ENCODE measurements at regions not wholly inside any gene's neighbourhood (a gene's known extent, or its start where the extent isn't known, plus 50 kb on each side); places are given as distances from the start of the nearest gene placed in this dataset.

GRCh38 chr2:40997362-40997761, 545.5 kb upstream of the SLC8A1 start:
- Histone ChIP-seq H3K4me3 (ENCODE audit: low read depth, low read length) (no peak overlapping the region), H3K79me2 (ENCODE audit: control insufficient read depth, insufficient read depth, low read length, poor library complexity) (no peaks in the 10 kb centered on the region), H3K9me3 (ENCODE audit: insufficient read depth, low read depth, low read length) (no peaks in the 10 kb centered on the region), H2AK5ac (ENCODE audit: low read length) (no peak overlapping the region), H2AFZ (ENCODE audit: insufficient read depth, low read length, poor library complexity) (no peak overlapping the region), H4K12ac (ENCODE audit: low read depth, low read length) (no peak overlapping the region), H3K36me3 (ENCODE audit: control insufficient read depth in 1 of 2, insufficient read depth in 2 of 2, low read length in 2 of 2) (no peaks in the 10 kb centered on the region), H3K4me1 (ENCODE audit: control insufficient read depth in 1 of 2, insufficient read depth in 2 of 2, low read length in 2 of 2) (no peaks in the 10 kb centered on the region), H3K27me3 (ENCODE audit: insufficient read depth, low read length) (no peaks in the 10 kb centered on the region), H3K18ac (ENCODE audit: low read length) (no peak overlapping the region), H3K4me2 (ENCODE audit: low read length) (no peak overlapping the region), H3K9ac (ENCODE audit: low read length) (no peak overlapping the region), H2BK12ac (ENCODE audit: low read length) (no peak overlapping the region), H3K27ac (ENCODE audit: low read depth, low read length) (no peak overlapping the region), H4K91ac (ENCODE audit: low read depth, low read length) (no peak overlapping the region), H4K8ac (ENCODE audit: low read depth, low read length) (no peak overlapping the region), H3K79me1 (ENCODE audit: low read length) (peaks cover 2% of the 10 kb centered on the region), H2BK5ac (ENCODE audit: low read depth, low read length, poor library complexity) (no peak overlapping the region), H3K4ac (ENCODE audit: low read depth, low read length) (no peak overlapping the region), H3K23ac (ENCODE audit: low read length) (no peak overlapping the region), H3K14ac (ENCODE audit: low read length) (no peak overlapping the region), H2BK120ac (ENCODE audit: insufficient read depth, low read length, poor library complexity) (no peak overlapping the region)
- WGBS (ENCODE audit: extremely low coverage, insufficient coverage, insufficient read length): no CpG with 5 or more reads among the region's 4 CpGs
- no peak for DNase-seq

GRCh38 chr2:41000374-41000773, 548.5 kb upstream of the SLC8A1 start:
- H3K27ac ChIP-seq (ENCODE audit: low read depth, low read length): no peak overlapping the region
- H4K12ac ChIP-seq (ENCODE audit: low read depth, low read length): no peak overlapping the region
- H2AFZ ChIP-seq (ENCODE audit: insufficient read depth, low read length, poor library complexity): no peak overlapping the region
- no peaks in the 10 kb centered on the region for H3K36me3 ChIP-seq (ENCODE audit: control insufficient read depth in 1 of 2, insufficient read depth in 2 of 2, low read length in 2 of 2)
- no peaks in the 10 kb centered on the region for H3K79me1 ChIP-seq (ENCODE audit: low read length)
- no peak overlapping the region for H3K14ac ChIP-seq (ENCODE audit: low read length)
- no peaks in the 10 kb centered on the region for H3K27me3 ChIP-seq (ENCODE audit: insufficient read depth, low read length)
- H3K4me1 ChIP-seq (ENCODE audit: control insufficient read depth in 1 of 2, insufficient read depth in 2 of 2, low read length in 2 of 2): no peaks in the 10 kb centered on the region
- no peak overlapping the region for H3K18ac ChIP-seq (ENCODE audit: low read length)
- no peak overlapping the region for H3K4ac ChIP-seq (ENCODE audit: low read depth, low read length)
- no peaks in the 10 kb centered on the region for H3K79me2 ChIP-seq (ENCODE audit: control insufficient read depth, insufficient read depth, low read length, poor library complexity)
- H3K23ac ChIP-seq (ENCODE audit: low read length): no peak overlapping the region
- no peak overlapping the region for H4K8ac ChIP-seq (ENCODE audit: low read depth, low read length)
- no peak overlapping the region for H3K4me3 ChIP-seq (ENCODE audit: low read depth, low read length)
- H3K9ac ChIP-seq (ENCODE audit: low read length): no peak overlapping the region
- H3K4me2 ChIP-seq (ENCODE audit: low read length): no peak overlapping the region
- WGBS (ENCODE audit: extremely low coverage, insufficient coverage, insufficient read length): no CpG with 5 or more reads among the region's 1 CpG
- no peaks in the 10 kb centered on the region for H3K9me3 ChIP-seq (ENCODE audit: insufficient read depth, low read depth, low read length)
- DNase-seq: no peak
- H2BK5ac ChIP-seq (ENCODE audit: low read depth, low read length, poor library complexity): no peak overlapping the region
- H2AK5ac ChIP-seq (ENCODE audit: low read length): no peak overlapping the region
- no peak overlapping the region for H2BK120ac ChIP-seq (ENCODE audit: insufficient read depth, low read length, poor library complexity)
- H4K91ac ChIP-seq (ENCODE audit: low read depth, low read length): no peak overlapping the region
- no peak overlapping the region for H2BK12ac ChIP-seq (ENCODE audit: low read length)

GRCh38 chr2:41000906-41001305, 549.0 kb upstream of the SLC8A1 start:
- Histone ChIP-seq H4K8ac (ENCODE audit: low read depth, low read length) (no peak overlapping the region), H2BK12ac (ENCODE audit: low read length) (no peak overlapping the region), H3K14ac (ENCODE audit: low read length) (no peak overlapping the region), H3K4me1 (ENCODE audit: control insufficient read depth in 1 of 2, insufficient read depth in 2 of 2, low read length in 2 of 2) (no peaks in the 10 kb centered on the region), H3K4ac (ENCODE audit: low read depth, low read length) (no peak overlapping the region), H3K4me3 (ENCODE audit: low read depth, low read length) (no peak overlapping the region), H2BK120ac (ENCODE audit: insufficient read depth, low read length, poor library complexity) (no peak overlapping the region), H2BK5ac (ENCODE audit: low read depth, low read length, poor library complexity) (no peak overlapping the region), H3K79me2 (ENCODE audit: control insufficient read depth, insufficient read depth, low read length, poor library complexity) (no peaks in the 10 kb centered on the region), H3K27ac (ENCODE audit: low read depth, low read length) (no peak overlapping the region), H2AK5ac (ENCODE audit: low read length) (no peak overlapping the region), H4K12ac (ENCODE audit: low read depth, low read length) (no peak overlapping the region), H3K27me3 (ENCODE audit: insufficient read depth, low read length) (no peaks in the 10 kb centered on the region), H3K79me1 (ENCODE audit: low read length) (no peaks in the 10 kb centered on the region), H3K23ac (ENCODE audit: low read length) (no peak overlapping the region), H3K9me3 (ENCODE audit: insufficient read depth, low read depth, low read length) (no peaks in the 10 kb centered on the region), H3K18ac (ENCODE audit: low read length) (no peak overlapping the region), H4K91ac (ENCODE audit: low read depth, low read length) (no peak overlapping the region), H3K4me2 (ENCODE audit: low read length) (no peak overlapping the region), H3K36me3 (ENCODE audit: control insufficient read depth in 1 of 2, insufficient read depth in 2 of 2, low read length in 2 of 2) (no peaks in the 10 kb centered on the region), H2AFZ (ENCODE audit: insufficient read depth, low read length, poor library complexity) (no peak overlapping the region), H3K9ac (ENCODE audit: low read length) (no peak overlapping the region)
- no peak for DNase-seq
- no CpG with 5 or more reads among the region's 2 CpGs for WGBS (ENCODE audit: extremely low coverage, insufficient coverage, insufficient read length)

GRCh38 chr2:41004700-41005099, 552.8 kb upstream of the SLC8A1 start:
- WGBS (ENCODE audit: extremely low coverage, insufficient coverage, insufficient read length): no CpG with 5 or more reads among the region's 2 CpGs
- H3K4me3 ChIP-seq (ENCODE audit: low read depth, low read length): no peak overlapping the region
- H4K12ac ChIP-seq (ENCODE audit: low read depth, low read length): no peak overlapping the region

More at GRCh38 chr2:41004700-41005099, 552.8 kb upstream of the SLC8A1 start:
- DNase-seq: no peak
- no peak overlapping the region for H3K14ac ChIP-seq (ENCODE audit: low read length)
- no peak overlapping the region for H2AK5ac ChIP-seq (ENCODE audit: low read length)
- no peaks in the 10 kb centered on the region for H3K36me3 ChIP-seq (ENCODE audit: control insufficient read depth in 1 of 2, insufficient read depth in 2 of 2, low read length in 2 of 2)
- no peak overlapping the region for H3K4me2 ChIP-seq (ENCODE audit: low read length)
- H3K4me1 ChIP-seq (ENCODE audit: control insufficient read depth in 1 of 2, insufficient read depth in 2 of 2, low read length in 2 of 2): no peaks in the 10 kb centered on the region
- no peak overlapping the region for H4K91ac ChIP-seq (ENCODE audit: low read depth, low read length)
- H3K4ac ChIP-seq (ENCODE audit: low read depth, low read length): no peak overlapping the region
- H3K23ac ChIP-seq (ENCODE audit: low read length): no peak overlapping the region
- H2AFZ ChIP-seq (ENCODE audit: insufficient read depth, low read length, poor library complexity): no peak overlapping the region
- H3K9me3 ChIP-seq (ENCODE audit: insufficient read depth, low read depth, low read length): no peaks in the 10 kb centered on the region
- no peak overlapping the region for H3K18ac ChIP-seq (ENCODE audit: low read length)
- no peak overlapping the region for H2BK12ac ChIP-seq (ENCODE audit: low read length)
- no peak overlapping the region for H2BK5ac ChIP-seq (ENCODE audit: low read depth, low read length, poor library complexity)
- H3K9ac ChIP-seq (ENCODE audit: low read length): no peak overlapping the region
- H3K27me3 ChIP-seq (ENCODE audit: insufficient read depth, low read length): no peaks in the 10 kb centered on the region
- H3K79me2 ChIP-seq (ENCODE audit: control insufficient read depth, insufficient read depth, low read length, poor library complexity): no peaks in the 10 kb centered on the region
- no peak overlapping the region for H4K8ac ChIP-seq (ENCODE audit: low read depth, low read length)
- no peak overlapping the region for H2BK120ac ChIP-seq (ENCODE audit: insufficient read depth, low read length, poor library complexity)
- no peak overlapping the region for H3K27ac ChIP-seq (ENCODE audit: low read depth, low read length)
- H3K79me1 ChIP-seq (ENCODE audit: low read length): no peaks in the 10 kb centered on the region

Measured in trophoblast cell (in vitro differentiated cells and primary cell).